ENCODE measurements at regions not wholly inside any gene's neighbourhood (a gene's known extent, or its start where the extent isn't known, plus 50 kb on each side); places are given as distances from the start of the nearest gene placed in this dataset.

- no peak for DNase-seq
- H3K27me3 ChIP-seq, result no peaks in the 10 kb centered on the region
- no peaks in the 10 kb centered on the region for H3K9me3 ChIP-seq
- no peak overlapping the region for H3K4me3 ChIP-seq
- 16 to 47% methylated on average over 2 to 4 of the region's 4 CpGs for WGBS, 2 donors (ENCODE audit: low coverage in 1 of 2)
- H3K4me1 ChIP-seq, result no peaks in the 10 kb centered on the region
- intact Hi-C loops (cut with DNase I; ENCODE audit: low total_unique reads) (no loop called here), in situ Hi-C loops (cut with MboI; ENCODE audit: low pct_ligation_motif_present in 1 of 4, low pct_unique_long_range_greater_than_20kb in 1 of 4, low sequenced_read_pairs in 3 of 4) (no loop called here)
- no peak for TF ChIP-seq POLR2AphosphoS5 (IDR thresholded peaks at IDR 0.05)
- no peak for TF ChIP-seq EP300 (IDR thresholded peaks at IDR 0.05; ENCODE audit: low read depth)
- no peak for TF ChIP-seq POLR2A (IDR thresholded peaks at IDR 0.05)
- no peak for TF ChIP-seq CTCF (IDR thresholded peaks at IDR 0.05)
- H3K27ac ChIP-seq, result no peak overlapping the region
- H3K36me3 ChIP-seq, result no peaks in the 10 kb centered on the region
Observed at GRCh38 chr13:94921181-94921580, 208.8 kb upstream of the SOX21 start.

DNA sequence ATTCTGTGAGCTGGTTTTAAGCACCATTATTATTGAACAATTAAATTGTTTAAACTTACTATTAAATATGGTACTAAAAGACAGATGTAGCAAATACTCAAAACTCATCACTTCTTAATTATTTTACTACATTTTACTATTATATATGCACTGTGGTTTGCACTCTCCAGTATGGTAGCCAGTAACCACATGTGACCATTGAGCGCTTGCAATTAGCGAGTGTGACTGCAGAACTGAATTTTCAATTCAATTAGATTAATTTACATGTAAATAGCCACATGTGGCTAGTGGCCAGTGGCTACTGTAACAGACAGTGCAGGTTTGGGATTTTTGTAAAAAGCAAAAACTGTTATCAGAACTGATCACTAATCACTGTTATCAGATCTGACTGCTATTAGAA, 208.2 kb upstream of the SOX21 start:
- no peak for TF ChIP-seq EP300 (IDR thresholded peaks at IDR 0.05; ENCODE audit: low read depth)
- no peak for TF ChIP-seq POLR2A (IDR thresholded peaks at IDR 0.05)
- no peak for TF ChIP-seq CTCF (IDR thresholded peaks at IDR 0.05)
- no peak for TF ChIP-seq POLR2AphosphoS5 (IDR thresholded peaks at IDR 0.05)
- WGBS, 2 donors (ENCODE audit: low coverage in 1 of 2), result 92 to 93% methylated on average over 2 of the region's 2 CpGs
- intact Hi-C loops (cut with DNase I; ENCODE audit: low total_unique reads), result no loop called here
- Histone ChIP-seq H3K27ac (no peak overlapping the region), H3K4me3 (no peak overlapping the region), H3K27me3 (no peaks in the 10 kb centered on the region), H3K36me3 (no peaks in the 10 kb centered on the region), H3K9me3 (no peaks in the 10 kb centered on the region), H3K4me1 (no peaks in the 10 kb centered on the region)
- DNase-seq, result no peak
- in situ Hi-C loops (cut with MboI; ENCODE audit: low pct_ligation_motif_present in 1 of 4, low pct_unique_long_range_greater_than_20kb in 1 of 4, low sequenced_read_pairs in 3 of 4), result no loop called here

DNA sequence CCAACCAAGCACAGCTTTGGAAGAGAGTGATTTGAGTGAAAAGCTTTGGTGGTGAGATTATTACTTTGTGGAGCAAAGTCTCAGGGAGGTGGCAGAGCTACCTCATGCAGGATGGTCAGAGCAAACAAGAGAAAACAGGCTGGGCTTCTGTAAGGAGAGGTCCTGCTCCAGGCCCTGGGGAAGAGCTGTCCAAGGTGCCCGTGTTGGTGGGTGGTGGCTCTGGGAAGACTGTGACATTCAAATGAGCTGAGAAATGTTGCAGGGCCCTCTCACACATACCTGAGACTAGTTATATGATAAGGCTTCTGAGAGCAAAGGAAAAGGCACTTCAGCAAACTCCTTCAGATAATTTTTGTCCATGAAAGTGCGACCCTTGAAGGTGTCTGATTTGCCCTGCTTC, 205.5 kb upstream of the SOX21 start:
- TF ChIP-seq POLR2AphosphoS5 (IDR thresholded peaks at IDR 0.05), result no peak
- TF ChIP-seq POLR2A (IDR thresholded peaks at IDR 0.05), result no peak
- no peak for TF ChIP-seq CTCF (IDR thresholded peaks at IDR 0.05)
- TF ChIP-seq EP300 (IDR thresholded peaks at IDR 0.05; ENCODE audit: low read depth), result no peak
- H3K9me3 ChIP-seq, result no peaks in the 10 kb centered on the region
- no peak overlapping the region for H3K4me3 ChIP-seq
- no peak overlapping the region for H3K27ac ChIP-seq
- H3K27me3 ChIP-seq, result no peaks in the 10 kb centered on the region
- H3K4me1 ChIP-seq, result no peaks in the 10 kb centered on the region
- no peaks in the 10 kb centered on the region for H3K36me3 ChIP-seq
- intact Hi-C loops (cut with DNase I; ENCODE audit: low total_unique reads) (no loop called here), in situ Hi-C loops (cut with MboI; ENCODE audit: low pct_ligation_motif_present in 1 of 4, low pct_unique_long_range_greater_than_20kb in 1 of 4, low sequenced_read_pairs in 3 of 4) (no loop called here)
- no peak for DNase-seq
- WGBS, 2 donors (ENCODE audit: low coverage in 1 of 2), result 57 to 66% methylated on average over 2 of the region's 2 CpGs

- in situ Hi-C loops (cut with MboI; ENCODE audit: low pct_ligation_motif_present in 1 of 4, low pct_unique_long_range_greater_than_20kb in 1 of 4, low sequenced_read_pairs in 3 of 4), result no loop called here
- 35 to 77% methylated on average over 1 of the region's 1 CpG for WGBS, 2 donors (ENCODE audit: low coverage in 1 of 2)
- TF ChIP-seq POLR2A (IDR thresholded peaks at IDR 0.05) (no peak), EP300 (IDR thresholded peaks at IDR 0.05; ENCODE audit: low read depth) (no peak), CTCF (IDR thresholded peaks at IDR 0.05) (no peak), POLR2AphosphoS5 (IDR thresholded peaks at IDR 0.05) (no peak)
- Histone ChIP-seq H3K4me3 (no peak overlapping the region), H3K4me1 (no peaks in the 10 kb centered on the region), H3K9me3 (no peaks in the 10 kb centered on the region), H3K27me3 (no peaks in the 10 kb centered on the region), H3K27ac (no peak overlapping the region), H3K36me3 (no peaks in the 10 kb centered on the region)
- DNase-seq, result no peak
- intact Hi-C loops (cut with DNase I; ENCODE audit: low total_unique reads), result no loop called here
Observed at GRCh38 chr13:94914895-94915294, 202.6 kb upstream of the SOX21 start.
